ENCODE measurements at regions not wholly inside any gene's neighbourhood (a gene's known extent, or its start where the extent isn't known, plus 50 kb on each side); places are given as distances from the start of the nearest gene placed in this dataset.

DNA sequence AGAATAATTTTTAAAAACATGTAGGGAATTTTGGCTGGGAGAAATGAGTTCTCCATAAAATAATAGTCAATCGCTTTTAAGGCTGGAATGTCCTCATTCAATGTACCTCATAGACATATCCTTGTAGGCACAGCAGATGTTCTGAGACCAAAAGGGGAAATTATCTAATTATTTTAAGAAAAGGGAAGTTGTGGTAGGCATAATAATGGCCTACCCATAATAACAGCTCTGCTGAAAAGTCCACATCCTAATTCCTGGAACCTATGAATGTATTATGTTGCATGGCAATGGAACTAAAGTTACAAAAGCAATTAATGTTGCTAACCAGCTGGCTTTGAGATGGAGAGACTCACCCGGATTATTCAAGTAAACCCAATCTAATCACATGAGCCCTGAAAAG is 216.1 kb downstream of the TRIM36 start:
- no peaks in the 10 kb centered on the region for H3K36me3 ChIP-seq (ENCODE audit: control insufficient read depth, insufficient read depth, low read length)
- H3K27ac ChIP-seq (ENCODE audit: insufficient read depth, low read length) = no peak overlapping the region
- H3K27me3 ChIP-seq (ENCODE audit: control insufficient read depth, insufficient read depth, low read length) = no peaks in the 10 kb centered on the region
- TF ChIP-seq, protein P1, sequence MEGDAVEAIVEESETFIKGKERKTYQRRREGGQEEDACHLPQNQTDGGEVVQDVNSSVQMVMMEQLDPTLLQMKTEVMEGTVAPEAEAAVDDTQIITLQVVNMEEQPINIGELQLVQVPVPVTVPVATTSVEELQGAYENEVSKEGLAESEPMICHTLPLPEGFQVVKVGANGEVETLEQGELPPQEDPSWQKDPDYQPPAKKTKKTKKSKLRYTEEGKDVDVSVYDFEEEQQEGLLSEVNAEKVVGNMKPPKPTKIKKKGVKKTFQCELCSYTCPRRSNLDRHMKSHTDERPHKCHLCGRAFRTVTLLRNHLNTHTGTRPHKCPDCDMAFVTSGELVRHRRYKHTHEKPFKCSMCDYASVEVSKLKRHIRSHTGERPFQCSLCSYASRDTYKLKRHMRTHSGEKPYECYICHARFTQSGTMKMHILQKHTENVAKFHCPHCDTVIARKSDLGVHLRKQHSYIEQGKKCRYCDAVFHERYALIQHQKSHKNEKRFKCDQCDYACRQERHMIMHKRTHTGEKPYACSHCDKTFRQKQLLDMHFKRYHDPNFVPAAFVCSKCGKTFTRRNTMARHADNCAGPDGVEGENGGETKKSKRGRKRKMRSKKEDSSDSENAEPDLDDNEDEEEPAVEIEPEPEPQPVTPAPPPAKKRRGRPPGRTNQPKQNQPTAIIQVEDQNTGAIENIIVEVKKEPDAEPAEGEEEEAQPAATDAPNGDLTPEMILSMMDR (conservative IDR thresholded peaks at IDR 0.05 in 1 of 2, IDR thresholded peaks at IDR 0.05 in 1 of 2; ENCODE audit: low read depth in 1 of 2, low read length in 2 of 2) = no peak
- TF ChIP-seq EZH2 (IDR thresholded peaks at IDR 0.05; ENCODE audit: low read length, missing control alignments) = no peak
- H3K9ac ChIP-seq (ENCODE audit: insufficient read depth, low read length) = no peak overlapping the region
- no peak overlapping the region for H2AFZ ChIP-seq (ENCODE audit: low read length)
- H4K20me1 ChIP-seq (ENCODE audit: control insufficient read depth, extremely low read depth, insufficient read depth, low read length) = no peaks in the 10 kb centered on the region
- H3K9me3 ChIP-seq (ENCODE audit: control insufficient read depth, insufficient read depth, low read depth, low read length) = no peaks in the 10 kb centered on the region
- no peak for DNase-seq (ENCODE audit: low read depth in 2 of 2)
- H3K79me2 ChIP-seq (ENCODE audit: control insufficient read depth, insufficient read depth, low read length) = no peaks in the 10 kb centered on the region
- H3K4me2 ChIP-seq (ENCODE audit: extremely low read depth, insufficient read depth, low read length) = no peak overlapping the region
- no peaks in the 10 kb centered on the region for H3K4me1 ChIP-seq (ENCODE audit: control insufficient read depth, extremely low read depth, insufficient read depth, low read length)
- no peak overlapping the region for H3K4me3 ChIP-seq (replicated peaks in 1 of 4; ENCODE audit: control extremely low read depth in 1 of 4, insufficient read depth in 1 of 4, low read depth in 3 of 4, low read length in 4 of 4)

DNA sequence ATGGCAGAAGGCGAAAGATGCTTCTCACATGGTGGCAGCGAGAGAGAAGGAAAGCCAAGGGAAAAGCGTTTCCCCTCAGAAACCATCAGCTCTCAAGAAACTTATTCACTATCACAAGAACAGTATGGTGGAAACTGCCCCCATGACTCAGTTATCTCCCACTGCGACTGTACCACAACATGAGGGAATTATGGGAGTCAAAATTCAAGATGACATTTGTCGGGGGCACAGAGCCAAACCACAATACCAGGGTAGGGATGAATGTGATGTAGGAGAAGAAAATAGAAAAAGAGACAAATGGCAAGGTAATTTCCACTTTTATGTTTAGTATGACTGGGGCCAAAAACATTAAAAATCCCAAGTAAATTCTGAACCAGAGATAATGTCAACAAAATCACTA is 216.8 kb downstream of the TRIM36 start:
- no peaks in the 10 kb centered on the region for H3K36me3 ChIP-seq (ENCODE audit: control insufficient read depth, insufficient read depth, low read length)
- no peaks in the 10 kb centered on the region for H3K27me3 ChIP-seq (ENCODE audit: control insufficient read depth, insufficient read depth, low read length)
- no peaks in the 10 kb centered on the region for H3K79me2 ChIP-seq (ENCODE audit: control insufficient read depth, insufficient read depth, low read length)
- TF ChIP-seq, protein P1 (conservative IDR thresholded peaks at IDR 0.05 in 1 of 2, IDR thresholded peaks at IDR 0.05 in 1 of 2; ENCODE audit: low read depth in 1 of 2, low read length in 2 of 2) = no peak
- TF ChIP-seq EZH2 (IDR thresholded peaks at IDR 0.05; ENCODE audit: low read length, missing control alignments) = no peak
- H3K4me2 ChIP-seq (ENCODE audit: extremely low read depth, insufficient read depth, low read length) = no peak overlapping the region
- no peak overlapping the region for H3K9ac ChIP-seq (ENCODE audit: insufficient read depth, low read length)
- no peaks in the 10 kb centered on the region for H4K20me1 ChIP-seq (ENCODE audit: control insufficient read depth, extremely low read depth, insufficient read depth, low read length)
- no peaks in the 10 kb centered on the region for H3K9me3 ChIP-seq (ENCODE audit: control insufficient read depth, insufficient read depth, low read depth, low read length)
- no peak for DNase-seq (ENCODE audit: low read depth in 2 of 2)
- no peak overlapping the region for H3K27ac ChIP-seq (ENCODE audit: insufficient read depth, low read length)
- H3K4me1 ChIP-seq (ENCODE audit: control insufficient read depth, extremely low read depth, insufficient read depth, low read length) = no peaks in the 10 kb centered on the region
- H3K4me3 ChIP-seq (replicated peaks in 1 of 4; ENCODE audit: control extremely low read depth in 1 of 4, insufficient read depth in 1 of 4, low read depth in 3 of 4, low read length in 4 of 4) = no peak overlapping the region
- no peak overlapping the region for H2AFZ ChIP-seq (ENCODE audit: low read length)

DNA sequence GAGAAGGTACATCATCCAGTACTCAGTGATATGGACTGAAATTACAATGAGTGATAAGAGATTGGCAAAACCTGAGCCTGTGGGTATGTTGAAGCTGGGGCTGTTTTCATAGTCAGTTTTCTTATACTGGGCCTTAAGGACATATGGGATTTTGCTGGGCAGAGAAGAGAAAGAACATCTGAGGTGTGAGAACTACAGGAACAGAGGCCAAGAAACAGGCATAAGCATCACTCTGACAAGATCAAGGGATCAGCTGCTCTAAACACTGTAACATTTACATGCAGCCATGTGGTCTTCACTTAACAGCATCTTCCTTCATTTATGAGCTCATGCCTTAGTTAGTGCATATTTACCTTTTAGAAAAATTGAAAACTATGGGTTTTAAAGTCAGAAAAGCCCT is 220.0 kb downstream of the TRIM36 start:
- no peak overlapping the region for H2AFZ ChIP-seq (ENCODE audit: low read length)
- H4K20me1 ChIP-seq (ENCODE audit: control insufficient read depth, extremely low read depth, insufficient read depth, low read length) = no peaks in the 10 kb centered on the region
- DNase-seq (ENCODE audit: low read depth in 2 of 2) = no peak
- H3K27ac ChIP-seq (ENCODE audit: insufficient read depth, low read length) = no peak overlapping the region
- H3K79me2 ChIP-seq (ENCODE audit: control insufficient read depth, insufficient read depth, low read length) = no peaks in the 10 kb centered on the region
- no peaks in the 10 kb centered on the region for H3K9me3 ChIP-seq (ENCODE audit: control insufficient read depth, insufficient read depth, low read depth, low read length)
- no peaks in the 10 kb centered on the region for H3K36me3 ChIP-seq (ENCODE audit: control insufficient read depth, insufficient read depth, low read length)
- H3K9ac ChIP-seq (ENCODE audit: insufficient read depth, low read length) = no peak overlapping the region
- TF ChIP-seq EZH2 (IDR thresholded peaks at IDR 0.05; ENCODE audit: low read length, missing control alignments) = no peak
- TF ChIP-seq, protein P1 (conservative IDR thresholded peaks at IDR 0.05 in 1 of 2, IDR thresholded peaks at IDR 0.05 in 1 of 2; ENCODE audit: low read depth in 1 of 2, low read length in 2 of 2) = no peak
- no peak overlapping the region for H3K4me3 ChIP-seq (replicated peaks in 1 of 4; ENCODE audit: control extremely low read depth in 1 of 4, insufficient read depth in 1 of 4, low read depth in 3 of 4, low read length in 4 of 4)
- H3K4me1 ChIP-seq (ENCODE audit: control insufficient read depth, extremely low read depth, insufficient read depth, low read length) = no peaks in the 10 kb centered on the region
- H3K27me3 ChIP-seq (ENCODE audit: control insufficient read depth, insufficient read depth, low read length) = no peaks in the 10 kb centered on the region
- no peak overlapping the region for H3K4me2 ChIP-seq (ENCODE audit: extremely low read depth, insufficient read depth, low read length)

Data from fibroblast of lung (primary cell).